PC-3 (cell line): ENCODE measurements at regions not wholly inside any gene's neighbourhood (a gene's known extent, or its start where the extent isn't known, plus 50 kb on each side); places are given as distances from the start of the nearest gene placed in this dataset.

ENCODE experiments used
- ATAC-seq: fragments of 200-7000 bp; cut with Tn5 transposase; 2 replicates; pipeline ENCODE4 v1.9.1; 2020; ENCODE audit warnings: mild to moderate bottlenecking, moderate library complexity
- BruUV-seq: library from RNA; stranded (reverse); fragments of 400-500 nt; replicated peaks from 2 replicates; lab custom pipeline; 2021; lab: Mats Ljungman, UMichigan
- CTCF ChIA-PET: fragments of 300-600 bp; sonication (Branson Sonifier 250); formaldehyde crosslinking; loops from one replicate; lab custom pipeline; 2022; ENCODE audit warnings: antibody characterized with exemption; lab: Charles Lee
- POLR2A ChIA-PET: fragments of 300-600 bp; sonication (Branson Sonifier 250); formaldehyde crosslinking; loops from one replicate; lab custom pipeline; 2022; ENCODE audit warnings: antibody characterized with exemption; ENCODE audit not compliant: unreplicated experiment; lab: Charles Lee
- DNase-seq: peaks from one replicate; pipeline ENCODE4 v3.0.0-alpha.2; 2015
- H2AFZ ChIP-seq: fragments of 300-600 bp; sonication (generic); 2 replicates; pipeline ENCODE4 v1.6.0; 2016; ENCODE audit warnings: antibody characterized with exemption, low read length
- H3F3A ChIP-seq: fragments of 300-600 bp; sonication (generic); one replicate; pipeline ENCODE4 v1.6.0; 2017; ENCODE audit warnings: antibody characterized with exemption, low read length, control low read depth, mild to moderate bottlenecking; ENCODE audit not compliant: unreplicated experiment
- H3K27ac ChIP-seq: fragments of 300-600 bp; sonication (generic); 2 replicates; pipeline ENCODE4 v1.5.1; 2016; ENCODE audit warnings: mild to moderate bottlenecking, low read length
- H3K27me3 ChIP-seq: fragments of 300-600 bp; sonication (generic); 2 replicates; pipeline ENCODE4 v1.6.1; 2016; ENCODE audit warnings: low read length, mixed read lengths
- H3K36me3 ChIP-seq: fragments of 300-600 bp; sonication (generic); 2 replicates; pipeline ENCODE4 v1.6.1; 2016; ENCODE audit warnings: low read depth, mixed run types, low read length, mixed read lengths
- H3K4me1 ChIP-seq: fragments of 300-600 bp; sonication (generic); 2 replicates; pipeline ENCODE4 v1.5.1; 2016; ENCODE audit warnings: low read length; ENCODE audit not compliant: insufficient read depth
- H3K4me2 ChIP-seq: fragments of 300-600 bp; sonication (generic); 2 replicates; pipeline ENCODE4 v1.6.0; 2016; ENCODE audit warnings: low read length
- H3K4me3 ChIP-seq: fragments of 300-600 bp; sonication (generic); 2 replicates; pipeline ENCODE4 v1.5.1; 2016; ENCODE audit warnings: mild to moderate bottlenecking, low read length, mixed read lengths
- H3K79me2 ChIP-seq: fragments of 300-600 bp; sonication (generic); 2 replicates; pipeline ENCODE4 v1.6.1; 2017; ENCODE audit warnings: low read length, mixed read lengths
- H3K9ac ChIP-seq: fragments of 300-600 bp; sonication (generic); 2 replicates; pipeline ENCODE4 v1.6.0; 2016; ENCODE audit warnings: mild to moderate bottlenecking, low read length
- H3K9me2 ChIP-seq: fragments of 300-600 bp; sonication (generic); replicated peaks from 2 replicates; pipeline ENCODE4 v1.6.1; 2016; ENCODE audit warnings: mixed run types, low read length, mixed read lengths
- H3K9me3 ChIP-seq: fragments of 300-600 bp; sonication (generic); 2 replicates; pipeline ENCODE4 v1.6.1; 2016; ENCODE audit warnings: low read length, mixed read lengths
- H4K20me1 ChIP-seq: fragments of 300-600 bp; sonication (generic); 2 replicates; pipeline ENCODE4 v1.6.1; 2016; ENCODE audit warnings: low read length, mixed read lengths
- CTCF ChIP-seq: fragments of 300-600 bp; sonication (generic); conservative IDR thresholded peaks from 2 replicates; pipeline ENCODE4 v1.5.1; 2017; ENCODE audit warnings: antibody characterized with exemption, low read depth, mild to moderate bottlenecking, low read length
- EZH2 ChIP-seq: fragments of 300-600 bp; sonication (generic); IDR thresholded peaks from one replicate; pipeline ENCODE4 v1.6.1; 2017; ENCODE audit warnings: antibody characterized with exemption, mild to moderate bottlenecking, low read length; ENCODE audit not compliant: unreplicated experiment
- EZH2phosphoT487 ChIP-seq: fragments of 300-600 bp; sonication (generic); IDR thresholded peaks from 2 replicates; pipeline ENCODE4 v1.6.1; 2018; ENCODE audit warnings: mild to moderate bottlenecking, antibody characterized with exemption, low read length, borderline replicate concordance
- intact Hi-C: fragments of 100-400 bp; cut with micrococcal nuclease; formaldehyde crosslinking; loops from 2 replicates; pipeline ENCODE4 v1.9.0; 2023

DNA sequence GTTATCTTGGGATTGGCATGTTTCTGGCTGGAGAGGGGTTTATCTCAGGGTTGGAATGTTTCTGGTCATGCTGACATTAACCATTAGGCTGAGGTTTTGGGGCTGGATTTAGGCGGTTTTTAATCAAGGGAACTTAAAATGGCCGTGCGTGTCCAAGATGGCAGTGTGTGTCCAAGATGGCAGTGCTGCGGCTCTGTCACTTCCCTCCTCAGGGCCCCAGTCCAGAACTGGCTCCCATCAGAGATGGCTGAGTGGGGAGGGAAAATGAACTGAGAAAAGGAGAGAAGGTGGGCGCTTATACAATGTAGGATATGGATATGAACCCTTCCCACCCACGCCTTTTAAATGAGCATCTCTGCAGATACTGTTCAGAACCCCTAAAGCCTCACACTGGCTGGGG lies 175.5 kb upstream of the MYT1L start:
- TF ChIP-seq EZH2 (no peak), CTCF (no peak), EZH2phosphoT487 (no peak)
- Histone ChIP-seq H3K9me3 (no peaks in the 10 kb centered on the region), H3F3A (no peaks in the 10 kb centered on the region), H3K27me3 (peaks cover 13% of the 10 kb centered on the region; the same call in 1 of the 2 replicates), H3K9ac (no peak overlapping the region), H3K4me2 (no peak overlapping the region), H3K4me3 (no peak overlapping the region), H3K4me1 (no peaks in the 10 kb centered on the region), H2AFZ (no peak overlapping the region), H3K9me2 (no peaks in the 10 kb centered on the region), H3K79me2 (no peaks in the 10 kb centered on the region), H3K27ac (no peak overlapping the region), H3K36me3 (no peaks in the 10 kb centered on the region), H4K20me1 (no peaks in the 10 kb centered on the region)
- DNase-seq (no peak), ATAC-seq (no peak)
- POLR2A ChIA-PET: no interaction called here
- no TSS peak for BruUV-seq
- CTCF ChIA-PET: no interaction called here
- intact Hi-C loops: no loop called here

- Histone ChIP-seq H3K4me3 (no peak overlapping the region), H3K36me3 (no peaks in the 10 kb centered on the region), H3K9me3 (no peaks in the 10 kb centered on the region), H3K9ac (no peak overlapping the region), H3K4me2 (no peak overlapping the region), H3F3A (no peaks in the 10 kb centered on the region), H3K27ac (no peak overlapping the region), H3K79me2 (no peaks in the 10 kb centered on the region), H3K27me3 (peaks cover 13% of the 10 kb centered on the region; the same call in 1 of the 2 replicates), H2AFZ (no peak overlapping the region), H3K9me2 (no peaks in the 10 kb centered on the region), H4K20me1 (no peaks in the 10 kb centered on the region), H3K4me1 (no peaks in the 10 kb centered on the region)
- BruUV-seq: no TSS peak
- no peak for TF ChIP-seq CTCF
- TF ChIP-seq EZH2phosphoT487: no peak
- TF ChIP-seq EZH2: no peak
- ChIA-PET POLR2A (no interaction called here), CTCF (no interaction called here)
- DNase-seq (no peak), ATAC-seq (no peak)
- intact Hi-C loops: no loop called here
Measured at GRCh38 chr2:2505604-2506003, 174.5 kb upstream of the MYT1L start.

DNA sequence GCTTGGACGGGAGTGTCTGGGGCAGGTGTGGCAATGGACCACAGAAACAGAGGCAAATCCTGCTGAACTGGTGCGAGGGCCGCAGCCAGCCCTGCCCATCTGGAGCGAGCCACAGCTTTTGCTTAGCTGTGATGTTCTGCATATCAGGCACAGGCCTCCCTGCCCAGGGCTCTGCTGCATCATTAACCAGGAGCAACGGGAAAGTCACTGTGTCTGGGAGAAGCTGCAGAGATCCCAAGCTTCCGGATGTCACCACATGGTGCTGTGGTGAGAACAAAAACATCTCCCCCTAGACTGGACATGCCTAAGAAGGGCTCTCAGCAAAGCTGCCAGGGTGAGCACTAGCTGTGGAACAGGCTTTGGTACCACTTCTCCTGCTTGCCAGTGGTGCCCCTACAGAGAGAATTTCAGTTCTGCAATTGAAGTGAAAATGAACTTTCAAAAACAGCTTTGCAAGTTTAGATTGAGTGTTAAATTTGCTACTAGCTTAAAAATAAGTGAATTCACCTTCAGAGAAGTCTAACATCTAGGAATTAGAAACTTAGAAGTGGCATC lies 172.9 kb upstream of the MYT1L start:
- Histone ChIP-seq H3K79me2 (no peaks in the 10 kb centered on the region), H3K9ac (no peak overlapping the region), H3K36me3 (no peaks in the 10 kb centered on the region), H3K9me3 (no peaks in the 10 kb centered on the region), H3K4me2 (no peak overlapping the region), H3K4me1 (no peaks in the 10 kb centered on the region), H3K27ac (no peak overlapping the region), H4K20me1 (no peaks in the 10 kb centered on the region), H3K27me3 (peaks cover 13% of the 10 kb centered on the region; the same call in 1 of the 2 replicates), H3F3A (no peaks in the 10 kb centered on the region), H3K4me3 (no peak overlapping the region), H2AFZ (no peak overlapping the region), H3K9me2 (no peaks in the 10 kb centered on the region)
- intact Hi-C loops: no loop called here
- TF ChIP-seq CTCF (no peak), EZH2phosphoT487 (no peak), EZH2 (no peak)
- BruUV-seq: no TSS peak
- ChIA-PET CTCF (no interaction called here), POLR2A (no interaction called here)
- no peak for ATAC-seq
- DNase-seq: no peak
